ENCODE measurements at regions not wholly inside any gene's neighbourhood (a gene's known extent, or its start where the extent isn't known, plus 50 kb on each side); places are given as distances from the start of the nearest gene placed in this dataset.

- Histone ChIP-seq H3K4me1 (ENCODE audit: control insufficient read depth, low read depth, low read length) (peaks cover 5% of the 10 kb centered on the region), H3K27ac (ENCODE audit: low read length) (no peak overlapping the region), H3K36me3 (ENCODE audit: control insufficient read depth, low read depth, low read length) (no peaks in the 10 kb centered on the region), H3K27me3 (ENCODE audit: control insufficient read depth, insufficient read depth, low read length) (peaks cover 10% of the 10 kb centered on the region), H3K9me3 (ENCODE audit: control insufficient read depth, low read depth, low read length) (no peaks in the 10 kb centered on the region), H3K4me3 (ENCODE audit: low read length) (no peak overlapping the region), H3K9ac (ENCODE audit: low read length) (no peak overlapping the region)
Observed at GRCh38 chr5:73265641-73266040, 92.6 kb downstream of the TMEM174 start.

- peaks cover 10% of the 10 kb centered on the region for H3K27me3 ChIP-seq (ENCODE audit: control insufficient read depth, insufficient read depth, low read length)
- peaks cover 5% of the 10 kb centered on the region for H3K4me1 ChIP-seq (ENCODE audit: control insufficient read depth, low read depth, low read length)
- H3K9ac ChIP-seq (ENCODE audit: low read length), result no peak overlapping the region
- H3K4me3 ChIP-seq (ENCODE audit: low read length), result no peak overlapping the region
- H3K27ac ChIP-seq (ENCODE audit: low read length), result no peak overlapping the region
- H3K9me3 ChIP-seq (ENCODE audit: control insufficient read depth, low read depth, low read length), result no peaks in the 10 kb centered on the region
- no peaks in the 10 kb centered on the region for H3K36me3 ChIP-seq (ENCODE audit: control insufficient read depth, low read depth, low read length)
Observed at GRCh38 chr5:73264631-73265030, 91.6 kb downstream of the TMEM174 start.

- H3K9ac ChIP-seq (ENCODE audit: low read length), result no peak overlapping the region
- peaks cover 5% of the 10 kb centered on the region for H3K4me1 ChIP-seq (ENCODE audit: control insufficient read depth, low read depth, low read length)
Observed at GRCh38 chr5:73263001-73263710, 90.2 kb downstream of the TMEM174 start.

GRCh38 chr5:73256862-73257261 lies 83.9 kb downstream of the TMEM174 start:
- no peak overlapping the region for H3K27ac ChIP-seq (ENCODE audit: low read length)
- no peaks in the 10 kb centered on the region for H3K9me3 ChIP-seq (ENCODE audit: control insufficient read depth, low read depth, low read length)
- H3K9ac ChIP-seq (ENCODE audit: low read length), result no peak overlapping the region
- no peaks in the 10 kb centered on the region for H3K27me3 ChIP-seq (ENCODE audit: control insufficient read depth, insufficient read depth, low read length)
- peaks cover 4% of the 10 kb centered on the region for H3K4me1 ChIP-seq (ENCODE audit: control insufficient read depth, low read depth, low read length)
- H3K36me3 ChIP-seq (ENCODE audit: control insufficient read depth, low read depth, low read length), result no peaks in the 10 kb centered on the region
- H3K4me3 ChIP-seq (ENCODE audit: low read length), result no peak overlapping the region

More at GRCh38 chr5:73263001-73263710, 90.2 kb downstream of the TMEM174 start:
- Histone ChIP-seq H3K4me3 (ENCODE audit: low read length) (no peak overlapping the region), H3K9me3 (ENCODE audit: control insufficient read depth, low read depth, low read length) (no peaks in the 10 kb centered on the region), H3K27me3 (ENCODE audit: control insufficient read depth, insufficient read depth, low read length) (peaks cover 10% of the 10 kb centered on the region), H3K27ac (ENCODE audit: low read length) (no peak overlapping the region), H3K36me3 (ENCODE audit: control insufficient read depth, low read depth, low read length) (no peaks in the 10 kb centered on the region)

- Histone ChIP-seq H3K4me3 (ENCODE audit: low read length) (no peak overlapping the region), H3K9ac (ENCODE audit: low read length) (no peak overlapping the region), H3K9me3 (ENCODE audit: control insufficient read depth, low read depth, low read length) (no peaks in the 10 kb centered on the region), H3K27ac (ENCODE audit: low read length) (no peak overlapping the region), H3K27me3 (ENCODE audit: control insufficient read depth, insufficient read depth, low read length) (no peaks in the 10 kb centered on the region), H3K36me3 (ENCODE audit: control insufficient read depth, low read depth, low read length) (no peaks in the 10 kb centered on the region), H3K4me1 (ENCODE audit: control insufficient read depth, low read depth, low read length) (peaks cover 4% of the 10 kb centered on the region)
Observed at GRCh38 chr5:73256462-73256861, 83.5 kb downstream of the TMEM174 start.

GRCh38 chr5:73256012-73256411 lies 83.0 kb downstream of the TMEM174 start:
- no peak overlapping the region for H3K9ac ChIP-seq (ENCODE audit: low read length)
- H3K36me3 ChIP-seq (ENCODE audit: control insufficient read depth, low read depth, low read length), result no peaks in the 10 kb centered on the region
- H3K4me3 ChIP-seq (ENCODE audit: low read length), result no peak overlapping the region
- no peaks in the 10 kb centered on the region for H3K9me3 ChIP-seq (ENCODE audit: control insufficient read depth, low read depth, low read length)
- peaks cover 4% of the 10 kb centered on the region for H3K4me1 ChIP-seq (ENCODE audit: control insufficient read depth, low read depth, low read length)
- no peak overlapping the region for H3K27ac ChIP-seq (ENCODE audit: low read length)
- no peaks in the 10 kb centered on the region for H3K27me3 ChIP-seq (ENCODE audit: control insufficient read depth, insufficient read depth, low read length)

- H3K27ac ChIP-seq (ENCODE audit: low read length), result no peak overlapping the region
- no peaks in the 10 kb centered on the region for H3K9me3 ChIP-seq (ENCODE audit: control insufficient read depth, low read depth, low read length)
- H3K9ac ChIP-seq (ENCODE audit: low read length), result no peak overlapping the region
- no peaks in the 10 kb centered on the region for H3K27me3 ChIP-seq (ENCODE audit: control insufficient read depth, insufficient read depth, low read length)
- no peaks in the 10 kb centered on the region for H3K36me3 ChIP-seq (ENCODE audit: control insufficient read depth, low read depth, low read length)
- peaks cover 4% of the 10 kb centered on the region for H3K4me1 ChIP-seq (ENCODE audit: control insufficient read depth, low read depth, low read length)
- no peak overlapping the region for H3K4me3 ChIP-seq (ENCODE audit: low read length)
Observed at GRCh38 chr5:73254642-73255041, 81.6 kb downstream of the TMEM174 start.

GRCh38 chr5:73253047-73253660 lies 80.2 kb downstream of the TMEM174 start:
- H3K9ac ChIP-seq (ENCODE audit: low read length), result no peak overlapping the region
- H3K27ac ChIP-seq (ENCODE audit: low read length), result no peak overlapping the region
- no peaks in the 10 kb centered on the region for H3K36me3 ChIP-seq (ENCODE audit: control insufficient read depth, low read depth, low read length)
- H3K4me3 ChIP-seq (ENCODE audit: low read length), result no peak overlapping the region
- no peaks in the 10 kb centered on the region for H3K9me3 ChIP-seq (ENCODE audit: control insufficient read depth, low read depth, low read length)
- H3K4me1 ChIP-seq (ENCODE audit: control insufficient read depth, low read depth, low read length), result peaks cover 4% of the 10 kb centered on the region
- H3K27me3 ChIP-seq (ENCODE audit: control insufficient read depth, insufficient read depth, low read length), result no peaks in the 10 kb centered on the region

- no peak overlapping the region for H3K27ac ChIP-seq (ENCODE audit: low read length)
- H3K4me1 ChIP-seq (ENCODE audit: control insufficient read depth, low read depth, low read length), result peaks cover 18% of the 10 kb centered on the region
- H3K9me3 ChIP-seq (ENCODE audit: control insufficient read depth, low read depth, low read length), result no peaks in the 10 kb centered on the region
- no peak overlapping the region for H3K9ac ChIP-seq (ENCODE audit: low read length)
- no peaks in the 10 kb centered on the region for H3K36me3 ChIP-seq (ENCODE audit: control insufficient read depth, low read depth, low read length)
- no peak overlapping the region for H3K4me3 ChIP-seq (ENCODE audit: low read length)
- peaks cover 9% of the 10 kb centered on the region for H3K27me3 ChIP-seq (ENCODE audit: control insufficient read depth, insufficient read depth, low read length)
Observed at GRCh38 chr5:73250645-73251044, 77.7 kb downstream of the TMEM174 start.

- Histone ChIP-seq H3K9ac (ENCODE audit: low read length) (no peak overlapping the region), H3K27ac (ENCODE audit: low read length) (no peak overlapping the region), H3K27me3 (ENCODE audit: control insufficient read depth, insufficient read depth, low read length) (peaks cover 35% of the 10 kb centered on the region), H3K36me3 (ENCODE audit: control insufficient read depth, low read depth, low read length) (no peaks in the 10 kb centered on the region), H3K4me3 (ENCODE audit: low read length) (no peak overlapping the region), H3K4me1 (ENCODE audit: control insufficient read depth, low read depth, low read length) (peaks cover 16% of the 10 kb centered on the region), H3K9me3 (ENCODE audit: control insufficient read depth, low read depth, low read length) (no peaks in the 10 kb centered on the region)
Observed at GRCh38 chr5:73242735-73243134, 69.7 kb downstream of the TMEM174 start.

- Histone ChIP-seq H3K4me1 (ENCODE audit: control insufficient read depth, low read depth, low read length) (no peaks in the 10 kb centered on the region), H3K36me3 (ENCODE audit: control insufficient read depth, low read depth, low read length) (no peaks in the 10 kb centered on the region), H3K9me3 (ENCODE audit: control insufficient read depth, low read depth, low read length) (no peaks in the 10 kb centered on the region), H3K9ac (ENCODE audit: low read length) (no peak overlapping the region), H3K4me3 (ENCODE audit: low read length) (no peak overlapping the region), H3K27me3 (ENCODE audit: control insufficient read depth, insufficient read depth, low read length) (peaks cover 53% of the 10 kb centered on the region), H3K27ac (ENCODE audit: low read length) (no peak overlapping the region)
Observed at GRCh38 chr5:73238873-73239272, 65.9 kb downstream of the TMEM174 start.

- H3K9ac ChIP-seq (ENCODE audit: low read length), result no peak overlapping the region
- no peaks in the 10 kb centered on the region for H3K9me3 ChIP-seq (ENCODE audit: control insufficient read depth, low read depth, low read length)
- no peak overlapping the region for H3K27ac ChIP-seq (ENCODE audit: low read length)
- H3K4me3 ChIP-seq (ENCODE audit: low read length), result no peak overlapping the region
- peaks cover 11% of the 10 kb centered on the region for H3K4me1 ChIP-seq (ENCODE audit: control insufficient read depth, low read depth, low read length)
- H3K27me3 ChIP-seq (ENCODE audit: control insufficient read depth, insufficient read depth, low read length), result peaks cover 76% of the 10 kb centered on the region
- no peaks in the 10 kb centered on the region for H3K36me3 ChIP-seq (ENCODE audit: control insufficient read depth, low read depth, low read length)
Observed at GRCh38 chr5:73236541-73237128, 63.6 kb downstream of the TMEM174 start.
